ENCODE measurements at regions not wholly inside any gene's neighbourhood (a gene's known extent, or its start where the extent isn't known, plus 50 kb on each side); places are given as distances from the start of the nearest gene placed in this dataset.

DNA sequence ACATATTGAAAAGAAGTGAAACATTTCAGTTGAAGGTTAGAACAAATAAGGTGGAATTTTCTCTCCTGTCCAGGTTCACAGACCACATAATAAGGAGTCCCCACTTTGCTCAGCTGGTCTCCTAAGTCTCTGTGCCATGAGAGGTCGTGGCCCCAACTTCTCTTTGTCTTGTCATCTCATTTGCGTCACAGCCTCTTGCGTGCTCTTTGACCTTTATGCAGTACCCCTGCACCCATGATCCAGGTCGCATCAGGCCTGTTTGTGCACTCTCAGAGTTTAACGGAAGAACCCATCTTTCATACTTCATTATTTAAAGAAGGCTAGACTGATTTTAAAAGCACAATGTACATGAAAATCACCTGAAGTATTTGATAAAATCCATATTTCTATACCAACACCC, 110.4 kb upstream of the BMP2 start:
- DNase-seq (ENCODE audit: low read depth in 1 of 2, low spot score in 2 of 2) (no peak), FAIRE-seq (no peak)
- Histone ChIP-seq H3K36me3 (ENCODE audit: control insufficient read depth in 2 of 4, insufficient read depth in 4 of 4, low read length in 3 of 4) (no peaks in the 10 kb centered on the region), H2BK15ac (ENCODE audit: low read length) (no peak overlapping the region), H2AK5ac (ENCODE audit: low read depth, low read length) (no peak overlapping the region), H4K91ac (replicated peaks; ENCODE audit: insufficient read length, low read length) (no peak overlapping the region), H2BK5ac (ENCODE audit: low read depth, low read length) (no peak overlapping the region), H3K4me1 (replicated peaks in 1 of 4; ENCODE audit: control insufficient read depth in 3 of 4, insufficient read depth in 4 of 4, low read length in 3 of 4) (0 out of 7 replicates have a peak, but pooled peaks cover 0 to 2% (median 0%) of the 10 kb centered on the region in 4 experiments), H3K23ac (ENCODE audit: insufficient read length) (no peak overlapping the region), H2BK12ac (ENCODE audit: low read depth, low read length) (no peak overlapping the region), H3K9ac (replicated peaks in 1 of 4; ENCODE audit: extremely low read depth in 1 of 4, low read depth in 3 of 4, low read length in 3 of 4) (no peak overlapping the region), H3K4me3 (ENCODE audit: extremely low read depth in 1 of 4, insufficient read depth in 2 of 4, low read depth in 3 of 4, low read length in 4 of 4) (no peak overlapping the region), H2BK120ac (replicated peaks; ENCODE audit: low read depth, low read length) (no peak overlapping the region), H3K56ac (replicated peaks; ENCODE audit: insufficient read length, low read depth, low read length) (no peak overlapping the region), H3K79me1 (ENCODE audit: low read depth, low read length) (no peaks in the 10 kb centered on the region), H3K9me3 (ENCODE audit: insufficient read depth in 2 of 2, low read depth in 1 of 2, low read length in 1 of 2) (no peaks in the 10 kb centered on the region), H3K18ac (ENCODE audit: extremely low read depth, low read length) (no peak overlapping the region), H3K27me3 (replicated peaks in 1 of 4; ENCODE audit: control insufficient read depth in 3 of 4, extremely low read depth in 1 of 4, insufficient read depth in 3 of 4, low read length in 3 of 4) (no peaks in the 10 kb centered on the region), H4K20me1 (replicated peaks in 1 of 2; ENCODE audit: control insufficient read depth in 1 of 2, insufficient read depth in 2 of 2, low read length in 2 of 2) (no peaks in the 10 kb centered on the region), H2AFZ (ENCODE audit: low read length) (no peak overlapping the region; the same call in 1 of the 2 replicates), H3K79me2 (ENCODE audit: control insufficient read depth in 1 of 2, insufficient read depth in 2 of 2, low read length in 2 of 2) (no peaks in the 10 kb centered on the region), H3K14ac (ENCODE audit: insufficient read length) (no peak overlapping the region), H3K23me2 (ENCODE audit: low read depth, low read length) (no peaks in the 10 kb centered on the region; the same call in 1 of the 2 replicates), H4K8ac (ENCODE audit: extremely low read depth, insufficient read depth, low read length) (no peak overlapping the region), H3K27ac (ENCODE audit: low read depth, low read length) (no peak overlapping the region), H3K4ac (replicated peaks; ENCODE audit: insufficient read length, low read depth, low read length) (no peak overlapping the region), H3K4me2 (ENCODE audit: insufficient read depth in 1 of 2, low read depth in 2 of 2, low read length in 2 of 2) (no peak overlapping the region), H2BK20ac (ENCODE audit: low read length) (no peak overlapping the region), H4K5ac (ENCODE audit: insufficient read length, low read depth, low read length) (no peak overlapping the region)
- WGBS, 2 experiments (ENCODE audit: extremely low coverage in 1 of 2, insufficient coverage in 1 of 2, insufficient read length in 1 of 2, insufficient replicate concordance in 2 of 2, low coverage in 1 of 2, low lambda C conversion rate in 2 of 2, missing lambda C conversion rate in 1 of 2) = 87% methylated on average over 5 of the region's 5 CpGs; no CpG with 5 or more reads in 1 of the 2 experiments
- ChIA-PET POLR2A (ENCODE audit: partially characterized antibody) (no interaction called here), CTCF (ENCODE audit: partially characterized antibody) (interaction anchor here (0.7 kb wide), 1 partner anchor 432 kb away, joined by 4 read pairs; no protein-coding TSS in a partner anchor)
- TF ChIP-seq GABPA (IDR thresholded peaks at IDR 0.05; ENCODE audit: borderline replicate concordance, insufficient read depth, low read length) = no peak
- TF ChIP-seq ZNF274 (IDR thresholded peaks at IDR 0.05; ENCODE audit: borderline replicate concordance, extremely low read depth, low read length) = no peak
